Uterus (tissue), 2 donors: ENCODE measurements at regions not wholly inside any gene's neighbourhood (a gene's known extent, or its start where the extent isn't known, plus 50 kb on each side); places are given as distances from the start of the nearest gene placed in this dataset.

Experiments
- POLR2A ChIP-seq, 2 donors: fragments of 450-650 bp; IDR thresholded peaks; one replicate each; pipeline ENCODE4 v1.6.1; 2016; ENCODE audit warnings: antibody characterized with exemption in 2 of 2, mild to moderate bottlenecking in 1 of 2, moderate library complexity in 1 of 2
- TF ChIP-seq, protein P1 (sequence below), 4 experiments: fragments of 200-600 bp in 2 of 4; fragments of 450-650 bp in 2 of 4; sonication (generic) in 2 of 4; IDR thresholded peaks; one replicate each; pipeline ENCODE4 v1.5.1; 2016 to 2019; ENCODE audit warnings: antibody characterized with exemption in 4 of 4, mild to moderate bottlenecking in 2 of 4, moderate library complexity in 1 of 4

DNA sequence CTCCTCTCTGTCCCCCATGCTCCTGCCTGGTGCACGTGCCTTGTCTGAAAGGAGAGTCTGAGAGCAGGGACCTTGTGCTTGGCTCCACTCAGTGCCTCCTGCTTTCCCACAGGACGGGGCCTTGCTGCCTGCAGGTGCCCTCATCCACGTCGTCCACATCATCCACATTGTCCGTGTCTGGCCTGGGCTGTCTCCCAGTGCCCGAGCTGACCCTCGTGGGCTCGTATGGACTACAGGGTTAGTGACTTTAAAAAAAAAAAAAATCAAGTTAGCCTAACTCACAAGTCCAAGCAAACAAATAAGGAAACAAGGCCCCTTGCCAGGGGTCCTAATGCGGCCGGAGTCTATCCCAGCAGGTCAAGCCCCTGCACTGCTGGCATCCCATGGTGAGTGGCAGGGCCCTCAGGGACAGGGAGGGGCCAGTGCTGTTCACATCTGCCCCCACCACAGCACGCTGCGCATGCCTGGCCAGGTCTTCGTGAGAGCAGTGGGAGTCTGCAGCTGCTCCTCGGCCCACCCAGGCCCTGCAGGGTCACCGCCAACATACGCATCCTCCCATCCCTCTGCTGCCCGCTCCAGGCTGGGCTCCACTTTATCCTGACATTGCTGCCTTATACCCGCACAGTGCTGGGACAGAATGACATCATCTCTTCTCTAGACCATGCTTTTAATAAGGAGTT is 232.6 kb downstream of the NDUFA10 start:
- TF ChIP-seq, protein P1, sequence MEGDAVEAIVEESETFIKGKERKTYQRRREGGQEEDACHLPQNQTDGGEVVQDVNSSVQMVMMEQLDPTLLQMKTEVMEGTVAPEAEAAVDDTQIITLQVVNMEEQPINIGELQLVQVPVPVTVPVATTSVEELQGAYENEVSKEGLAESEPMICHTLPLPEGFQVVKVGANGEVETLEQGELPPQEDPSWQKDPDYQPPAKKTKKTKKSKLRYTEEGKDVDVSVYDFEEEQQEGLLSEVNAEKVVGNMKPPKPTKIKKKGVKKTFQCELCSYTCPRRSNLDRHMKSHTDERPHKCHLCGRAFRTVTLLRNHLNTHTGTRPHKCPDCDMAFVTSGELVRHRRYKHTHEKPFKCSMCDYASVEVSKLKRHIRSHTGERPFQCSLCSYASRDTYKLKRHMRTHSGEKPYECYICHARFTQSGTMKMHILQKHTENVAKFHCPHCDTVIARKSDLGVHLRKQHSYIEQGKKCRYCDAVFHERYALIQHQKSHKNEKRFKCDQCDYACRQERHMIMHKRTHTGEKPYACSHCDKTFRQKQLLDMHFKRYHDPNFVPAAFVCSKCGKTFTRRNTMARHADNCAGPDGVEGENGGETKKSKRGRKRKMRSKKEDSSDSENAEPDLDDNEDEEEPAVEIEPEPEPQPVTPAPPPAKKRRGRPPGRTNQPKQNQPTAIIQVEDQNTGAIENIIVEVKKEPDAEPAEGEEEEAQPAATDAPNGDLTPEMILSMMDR (IDR thresholded peaks at IDR 0.05) = no peak
- TF ChIP-seq POLR2A (IDR thresholded peaks at IDR 0.05) = no peak
